ENCODE measurements at regions not wholly inside any gene's neighbourhood (a gene's known extent, or its start where the extent isn't known, plus 50 kb on each side); places are given as distances from the start of the nearest gene placed in this dataset.
"Not testable (repeated sequence)": the region's sequence is repeated elsewhere in the genome, so short reads cannot be mapped to it uniquely, and the experiment has no call there.

DNA sequence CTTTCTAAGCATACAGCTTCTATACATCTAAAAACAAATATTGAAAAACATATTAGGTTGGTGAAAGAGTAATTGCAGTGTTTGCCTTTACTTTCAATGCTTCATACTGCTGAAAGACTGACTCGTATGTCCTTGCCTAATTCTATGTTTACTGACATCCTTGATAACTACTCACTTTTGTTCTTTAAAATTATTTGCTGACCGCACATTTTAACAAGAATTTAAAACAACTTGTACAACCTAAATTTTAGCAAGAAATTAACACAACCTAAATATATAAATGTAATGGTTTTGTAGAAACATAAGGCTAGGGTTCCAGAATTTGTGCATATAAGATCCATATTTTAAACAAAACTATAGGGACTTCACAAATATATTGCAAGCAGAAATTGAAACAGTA is 640.2 kb upstream of the MMS22L start:
- no peak for DNase-seq
- no peak for TF ChIP-seq POLR2A (IDR thresholded peaks at IDR 0.05; ENCODE audit: low read length)
- TF ChIP-seq GATA1 (IDR thresholded peaks at IDR 0.05; ENCODE audit: low read depth, low read length), result no peak

DNA sequence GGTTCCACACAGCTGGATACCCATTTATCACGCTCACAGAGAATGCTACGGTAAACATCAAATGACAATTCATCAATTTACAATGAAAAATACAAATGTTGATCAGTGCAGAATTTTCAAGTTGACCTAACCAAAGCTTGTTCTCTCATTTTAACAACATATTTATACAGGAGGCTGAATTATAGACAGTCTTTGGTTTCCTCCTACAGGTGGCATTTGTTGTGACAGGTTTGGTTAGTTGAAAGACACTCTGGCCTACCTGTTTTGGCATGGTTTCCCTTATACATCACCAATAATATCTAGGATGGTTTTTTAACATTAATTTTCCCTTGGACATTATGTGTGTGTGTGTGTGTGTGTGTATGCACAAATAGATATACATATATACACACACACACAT is 642.5 kb upstream of the MMS22L start:
- TF ChIP-seq GATA1 (IDR thresholded peaks at IDR 0.05; ENCODE audit: low read depth, low read length) (no peak), POLR2A (IDR thresholded peaks at IDR 0.05; ENCODE audit: low read length) (no peak)
- no peak for DNase-seq

DNA sequence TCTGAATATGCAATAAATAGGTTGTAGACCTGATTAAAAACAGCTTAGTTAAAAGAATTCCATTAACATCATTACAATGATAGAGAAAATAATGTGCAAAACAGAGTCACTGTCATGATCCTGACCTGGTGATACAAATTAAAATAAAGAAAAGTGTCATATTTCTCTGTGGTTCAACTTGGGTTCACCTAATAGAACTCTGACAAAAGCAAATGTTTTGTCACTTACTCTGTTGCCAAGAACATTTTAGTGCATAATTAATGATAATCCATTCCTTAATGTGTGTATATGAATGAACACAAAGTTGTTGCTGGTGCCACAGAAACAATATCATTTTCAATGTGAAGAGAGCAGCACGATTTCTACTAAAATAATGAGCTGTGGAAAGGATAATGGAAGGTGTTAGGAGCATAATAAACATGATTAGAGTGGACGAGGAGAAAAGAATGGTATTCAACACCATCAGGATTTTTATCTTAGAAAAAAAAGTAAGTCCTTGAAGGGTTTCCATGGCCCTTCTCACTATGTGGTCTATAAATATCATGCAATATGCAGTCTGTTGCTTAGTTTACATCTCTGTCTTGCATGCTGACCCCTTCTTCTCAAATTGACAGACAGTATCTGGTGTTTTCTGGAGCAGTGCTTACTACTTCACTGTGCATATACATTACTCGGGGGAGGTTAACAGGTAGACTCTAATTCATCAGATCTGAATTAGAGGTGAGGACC is 656.6 kb upstream of the MMS22L start:
- TF ChIP-seq GATA1 (IDR thresholded peaks at IDR 0.05; ENCODE audit: low read depth, low read length) (no peak), POLR2A (IDR thresholded peaks at IDR 0.05; ENCODE audit: low read length) (no peak)
- DNase-seq, result no peak

DNA sequence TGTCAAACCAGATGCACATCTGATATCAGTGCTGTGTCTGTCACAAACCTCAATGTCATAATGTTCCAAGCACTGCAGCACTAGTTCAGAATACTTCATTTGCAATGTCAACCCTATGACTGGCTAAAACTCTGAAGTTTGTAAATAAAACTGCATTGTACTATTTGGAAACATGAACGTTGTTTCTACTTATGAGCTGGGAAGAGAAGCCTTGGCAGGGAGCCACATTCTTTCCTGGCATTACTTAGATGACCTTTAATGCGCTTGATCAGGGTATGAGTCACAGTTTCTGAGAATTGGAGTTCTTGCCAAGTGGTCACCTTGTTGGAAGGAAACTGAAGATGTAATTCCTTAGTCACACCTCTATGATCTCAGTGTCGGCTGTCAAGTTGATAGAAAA is 664.8 kb upstream of the MMS22L start:
- no peak for TF ChIP-seq POLR2A (IDR thresholded peaks at IDR 0.05; ENCODE audit: low read length)
- TF ChIP-seq GATA1 (IDR thresholded peaks at IDR 0.05; ENCODE audit: low read depth, low read length), result no peak
- DNase-seq, result peak; percentile 17 to 51

DNA sequence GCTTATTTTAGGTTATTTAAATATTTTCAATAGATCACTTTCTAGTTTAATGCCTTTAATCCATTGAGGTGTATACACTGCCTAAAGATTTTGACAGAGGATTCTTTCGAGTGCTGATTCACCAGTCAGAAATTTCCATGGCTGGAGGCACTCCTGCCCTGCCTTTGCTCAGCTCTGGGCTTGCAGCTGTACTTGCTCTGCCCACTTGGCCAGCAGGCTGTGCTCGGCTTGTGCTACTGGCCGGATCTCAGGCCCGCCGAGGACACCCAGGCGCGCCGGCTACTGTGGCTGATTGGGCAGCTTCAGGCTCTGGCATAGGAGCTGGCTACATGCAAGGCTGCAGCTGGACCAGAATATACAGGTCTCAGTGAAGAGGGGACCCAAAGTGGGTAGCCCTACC is 675.1 kb upstream of the MMS22L start:
- TF ChIP-seq GATA1 (IDR thresholded peaks at IDR 0.05; ENCODE audit: low read depth, low read length) (no peak), POLR2A (IDR thresholded peaks at IDR 0.05; ENCODE audit: low read length) (no peak)
- DNase-seq, result no peak

DNA sequence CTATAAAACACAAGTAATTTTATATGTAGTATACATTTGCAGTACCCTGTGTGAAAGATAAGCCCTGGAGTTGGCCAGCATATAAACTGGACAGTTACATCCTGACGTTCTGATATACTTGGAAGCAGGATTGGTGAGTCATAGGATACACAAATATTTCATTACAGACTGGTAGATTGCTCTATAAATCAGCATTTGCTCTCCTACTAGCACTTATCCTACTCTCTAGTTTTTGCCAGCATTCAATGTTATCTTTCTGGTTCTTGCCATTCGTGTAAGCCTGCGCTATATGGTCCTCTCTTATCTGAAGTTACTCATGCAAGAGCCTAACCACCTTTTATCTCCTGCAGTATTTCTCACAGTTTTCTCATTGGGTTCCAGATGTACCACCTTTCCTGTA is 680.2 kb upstream of the MMS22L start:
- TF ChIP-seq GATA1 (IDR thresholded peaks at IDR 0.05; ENCODE audit: low read depth, low read length) (no peak), POLR2A (IDR thresholded peaks at IDR 0.05; ENCODE audit: low read length) (no peak)
- peak; percentile 2 to 39 for DNase-seq

DNA sequence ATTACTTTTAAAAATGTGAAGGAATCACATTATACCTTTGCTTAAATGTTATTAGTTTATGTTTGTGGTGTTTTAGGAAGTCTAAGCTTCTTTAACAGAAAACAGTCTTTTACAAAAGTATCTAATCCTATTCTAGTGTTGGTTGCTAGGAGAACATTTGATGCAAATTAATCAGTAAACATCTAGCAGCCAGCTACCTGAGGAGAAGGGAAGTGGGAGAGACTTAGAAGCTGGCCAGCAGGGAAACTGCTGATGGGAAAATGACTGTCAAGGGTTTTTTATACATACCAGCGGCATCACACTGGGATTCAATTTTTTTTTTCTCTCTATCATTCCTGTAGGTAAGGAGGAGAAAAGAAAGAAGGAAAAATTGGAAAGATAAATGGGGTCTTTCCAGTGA is 686.0 kb upstream of the MMS22L start:
- TF ChIP-seq POLR2A (IDR thresholded peaks at IDR 0.05; ENCODE audit: low read length) (no peak), GATA1 (IDR thresholded peaks at IDR 0.05; ENCODE audit: low read depth, low read length) (no peak)
- no peak for DNase-seq

DNA sequence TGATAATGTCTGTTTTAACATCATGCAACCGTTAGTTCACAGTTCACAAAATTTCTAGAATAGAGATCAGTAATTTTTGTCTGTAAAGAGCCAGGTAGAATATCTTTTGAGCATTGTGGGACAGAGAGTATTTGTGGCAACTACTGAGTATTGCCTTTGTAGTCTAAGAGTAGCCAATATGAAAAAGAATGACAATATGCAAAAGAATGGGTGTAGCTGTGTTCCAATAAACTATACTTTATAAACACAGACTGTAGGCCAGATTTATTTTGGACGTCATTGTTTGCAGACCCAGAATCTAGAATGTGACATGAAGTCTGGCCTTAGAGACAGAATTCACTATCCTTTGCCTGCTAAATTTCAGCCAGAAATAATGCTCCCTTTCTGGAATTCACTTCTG is 694.1 kb upstream of the MMS22L start:
- DNase-seq, result no peak
- no peak for TF ChIP-seq GATA1 (IDR thresholded peaks at IDR 0.05; ENCODE audit: low read depth, low read length)
- TF ChIP-seq POLR2A (IDR thresholded peaks at IDR 0.05; ENCODE audit: low read length), result no peak

DNA sequence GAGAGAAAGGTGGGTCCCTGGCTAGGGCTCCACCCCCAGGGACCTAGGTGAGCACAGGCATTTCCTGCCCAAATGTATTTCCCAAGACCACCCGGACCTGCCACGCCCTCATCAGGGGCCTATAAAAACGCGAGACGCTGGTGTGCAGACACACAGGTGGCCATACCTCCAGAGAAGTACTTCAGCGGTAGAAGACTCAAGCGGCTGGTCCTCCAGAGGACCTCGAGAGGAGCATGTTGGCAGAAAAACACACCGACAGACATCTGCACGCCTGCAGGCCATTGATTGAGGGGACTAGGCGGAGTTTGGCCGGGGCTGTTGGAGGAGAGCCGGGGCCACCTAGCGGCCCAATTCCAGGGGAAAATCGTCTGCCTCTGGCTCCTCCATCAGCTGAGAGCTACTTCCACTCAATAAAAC is 695.8 kb upstream of the MMS22L start:
- TF ChIP-seq GATA1 (IDR thresholded peaks at IDR 0.05; ENCODE audit: low read depth, low read length) (no peak), POLR2A (IDR thresholded peaks at IDR 0.05; ENCODE audit: low read length) (no peak)
- no peak for DNase-seq

DNA sequence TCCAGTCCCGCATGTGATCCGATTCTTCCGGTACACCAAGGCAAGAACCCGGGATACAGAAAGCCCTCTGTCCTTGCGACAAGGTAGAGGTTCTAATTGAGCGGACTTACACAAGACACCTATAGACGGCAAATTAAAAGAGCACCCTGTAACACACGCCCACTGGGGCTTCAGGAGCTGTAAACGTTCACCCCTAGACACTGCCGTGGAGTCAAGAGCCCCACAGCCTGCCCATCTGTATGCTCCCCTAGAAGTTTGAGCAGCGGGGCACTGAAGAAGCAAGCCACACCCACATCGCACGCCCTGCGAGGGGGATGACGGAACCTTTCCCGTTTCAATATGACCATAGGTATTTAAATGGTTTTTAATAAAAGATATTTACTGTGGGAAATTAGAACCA is 696.3 kb upstream of the MMS22L start:
- DNase-seq, result not testable (repeated sequence)

DNA sequence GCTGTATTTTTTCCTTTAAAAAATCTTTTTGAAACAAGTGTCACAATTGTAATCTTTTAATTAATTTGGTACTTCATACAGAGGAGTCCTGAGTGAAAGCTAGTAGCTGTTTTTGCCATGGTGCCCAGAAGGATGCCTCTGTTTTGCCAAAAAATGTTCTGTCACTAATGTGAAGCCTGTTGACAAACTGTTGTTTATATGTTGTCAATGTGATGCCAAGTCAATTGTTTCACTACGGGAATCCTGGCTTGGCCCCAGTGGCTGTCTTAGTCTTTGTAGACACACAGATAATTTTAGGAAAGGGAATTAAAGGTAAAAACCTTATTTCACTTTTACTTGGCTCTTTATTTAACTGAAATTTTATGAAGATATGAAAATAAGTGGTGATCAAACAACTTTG is 706.4 kb upstream of the MMS22L start:
- TF ChIP-seq POLR2A (IDR thresholded peaks at IDR 0.05; ENCODE audit: low read length), result no peak
- TF ChIP-seq GATA1 (IDR thresholded peaks at IDR 0.05; ENCODE audit: low read depth, low read length), result no peak
- DNase-seq, result no peak

DNA sequence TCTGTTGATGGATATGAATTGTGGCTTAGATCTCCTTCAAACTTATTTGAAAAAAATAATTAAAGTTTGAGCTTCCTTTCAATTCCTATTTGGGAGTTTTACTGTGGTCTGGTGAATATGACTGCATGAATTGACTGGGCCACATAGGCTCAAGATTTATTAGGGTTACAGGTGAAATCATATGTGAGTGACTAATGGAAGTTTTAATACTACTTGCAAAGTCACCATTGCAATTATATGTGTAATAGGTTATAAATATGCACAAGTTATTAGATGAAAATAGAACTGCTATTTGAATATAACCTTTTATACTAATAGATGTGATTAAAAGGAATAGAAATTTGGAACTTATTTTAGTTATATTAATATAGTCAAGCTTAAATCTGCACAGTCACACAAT is 712.1 kb upstream of the MMS22L start:
- DNase-seq, result no peak
- TF ChIP-seq GATA1 (IDR thresholded peaks at IDR 0.05; ENCODE audit: low read depth, low read length) (no peak), POLR2A (IDR thresholded peaks at IDR 0.05; ENCODE audit: low read length) (no peak)

DNA sequence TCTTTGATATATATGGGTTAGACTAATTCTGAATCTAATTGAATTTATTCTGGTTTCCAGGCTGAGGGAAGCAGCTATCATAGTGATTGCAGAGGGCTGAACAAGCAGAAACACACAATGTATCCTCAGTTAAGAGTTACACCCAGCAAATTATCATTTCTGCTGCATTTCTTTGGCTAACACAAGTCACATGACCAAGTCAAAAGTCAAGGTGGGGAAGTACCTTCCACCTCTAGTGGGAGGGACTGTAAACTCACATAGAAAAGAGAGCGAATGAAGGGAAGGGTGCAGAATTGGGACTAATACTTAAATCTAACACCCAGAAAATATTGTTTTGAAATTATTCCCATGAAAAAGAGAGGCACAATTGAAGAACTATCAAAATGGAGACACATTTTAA is 719.7 kb upstream of the MMS22L start:
- TF ChIP-seq POLR2A (IDR thresholded peaks at IDR 0.05; ENCODE audit: low read length), result no peak
- no peak for TF ChIP-seq GATA1 (IDR thresholded peaks at IDR 0.05; ENCODE audit: low read depth, low read length)
- DNase-seq, result no peak

DNA sequence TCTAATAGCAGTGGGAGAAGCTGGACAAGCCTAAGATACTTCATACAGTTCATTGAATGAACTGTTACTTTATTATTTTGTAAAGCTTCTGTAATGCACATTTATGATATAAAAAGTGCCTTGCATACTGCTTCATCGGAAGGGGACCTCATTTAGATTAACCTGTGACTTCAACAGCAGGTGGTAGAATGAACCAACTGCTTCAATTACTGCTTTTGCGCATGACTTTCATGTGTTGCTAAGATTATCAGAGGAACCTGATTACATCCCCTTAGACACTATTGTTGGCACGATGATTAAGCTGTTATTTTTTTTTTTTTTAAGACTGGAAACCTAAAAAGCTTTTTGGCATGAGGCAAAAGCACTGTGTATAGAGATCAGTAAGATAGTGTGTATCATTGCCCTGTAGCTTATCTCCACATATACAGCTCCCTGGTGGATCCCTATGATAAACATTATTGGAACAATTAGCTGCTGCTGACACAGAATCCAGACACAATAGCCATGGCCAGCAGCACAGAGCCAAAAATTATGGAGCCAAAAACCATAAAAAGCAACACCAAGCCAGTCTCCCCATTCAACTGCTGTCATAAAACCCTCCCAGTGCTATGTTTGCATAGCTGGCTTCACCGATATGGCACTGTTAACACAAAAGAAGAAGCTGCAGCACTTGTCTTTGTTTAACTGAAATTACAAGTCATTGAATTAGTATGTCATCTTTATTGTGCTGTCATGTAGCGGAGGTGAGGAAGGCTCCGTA is 731.6 kb upstream of the MMS22L start:
- TF ChIP-seq GATA1 (IDR thresholded peaks at IDR 0.05; ENCODE audit: low read depth, low read length), result no peak
- no peak for TF ChIP-seq POLR2A (IDR thresholded peaks at IDR 0.05; ENCODE audit: low read length)
- peak; percentile 26 to 80 for DNase-seq

DNA sequence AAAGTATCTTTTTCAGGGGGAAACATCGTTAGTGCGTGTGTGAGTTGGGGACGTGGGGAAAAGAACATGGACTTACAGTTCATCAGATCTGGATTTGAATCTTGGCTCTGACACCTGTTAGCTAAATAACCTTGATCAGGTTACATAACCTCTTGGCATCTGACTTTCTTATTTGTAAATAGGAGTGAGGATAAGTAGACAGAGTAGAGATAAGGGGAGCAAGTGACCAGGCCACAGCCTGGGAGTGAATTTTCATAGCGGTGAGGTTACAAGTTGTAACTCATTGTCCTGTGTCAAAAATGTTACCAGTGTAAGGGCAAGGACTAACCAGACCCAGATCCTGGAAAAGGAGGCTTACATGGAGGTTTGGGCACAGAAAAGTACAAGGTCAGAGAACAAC is 733.5 kb upstream of the MMS22L start:
- TF ChIP-seq POLR2A (IDR thresholded peaks at IDR 0.05; ENCODE audit: low read length), result no peak
- DNase-seq, result no peak
